Sigmoid colon (tissue), 4 donors: ENCODE measurements at regions not wholly inside any gene's neighbourhood (a gene's known extent, or its start where the extent isn't known, plus 50 kb on each side); places are given as distances from the start of the nearest gene placed in this dataset.

Experiments
- CTCF ChIP-seq, 4 experiments: fragments of 450-650 bp in 3 of 4; fragments of 200-600 bp in 1 of 4; IDR thresholded peaks; one replicate each; pipeline ENCODE4 v1.5.1; 2016 to 2019; ENCODE audit warnings: antibody characterized with exemption in 4 of 4, mild to moderate bottlenecking in 3 of 4, moderate library complexity in 2 of 4
- EP300 ChIP-seq, 4 donors: sonication (generic); formaldehyde crosslinking; IDR thresholded peaks; one replicate each; pipeline ENCODE4 v1.6.1; 2017; ENCODE audit warnings: antibody characterized with exemption in 4 of 4
- POLR2A ChIP-seq, 2 donors: fragments of 450-650 bp; IDR thresholded peaks; one replicate each; pipeline ENCODE4 v1.6.1; 2016; ENCODE audit warnings: antibody characterized with exemption in 2 of 2, mild to moderate bottlenecking in 2 of 2, moderate library complexity in 2 of 2
- POLR2AphosphoS5 ChIP-seq, 4 donors: sonication (generic); formaldehyde crosslinking; IDR thresholded peaks; one replicate each; pipeline ENCODE4 v1.6.1; 2017; ENCODE audit warnings: antibody characterized with exemption in 4 of 4

- TF ChIP-seq CTCF (IDR thresholded peaks at IDR 0.05), result no peak
- no peak for TF ChIP-seq POLR2A (IDR thresholded peaks at IDR 0.05)
- TF ChIP-seq POLR2AphosphoS5 (IDR thresholded peaks at IDR 0.05), result no peak
- no peak for TF ChIP-seq EP300 (IDR thresholded peaks at IDR 0.05)
Observed at GRCh38 chr10:62708569-62708968, 96.0 kb upstream of the ADO start.
